Astrocyte (in vitro differentiated cells and primary cell): ENCODE measurements at regions not wholly inside any gene's neighbourhood (a gene's known extent, or its start where the extent isn't known, plus 50 kb on each side); places are given as distances from the start of the nearest gene placed in this dataset.

Experiments
- DNase-seq: peaks from one replicate; pipeline ENCODE4 v3.0.0-alpha.2; 2010; ENCODE audit warnings: low read depth
- FAIRE-seq: peaks from 2 replicates; lab custom pipeline; 2011; peaks lifted over from hg19 to GRCh38; lab: Jason Lieb, UNC
- H2AFZ ChIP-seq: 2 replicates; pipeline ENCODE4 v1.6.0; 2012; ENCODE audit warnings: low read depth, low read length, inconsistent platforms
- H3K27ac ChIP-seq: 2 replicates; pipeline ENCODE4 v1.5.1; 2011; ENCODE audit warnings: low read depth, low read length, inconsistent platforms
- H3K27me3 ChIP-seq: 2 replicates; pipeline ENCODE4 v1.6.0; 2011; ENCODE audit warnings: low read length, inconsistent platforms; ENCODE audit not compliant: insufficient read depth
- H3K36me3 ChIP-seq: 2 replicates; pipeline ENCODE4 v1.5.1; 2011; ENCODE audit warnings: low read length, inconsistent platforms; ENCODE audit not compliant: insufficient read depth
- H3K4me1 ChIP-seq: 2 replicates; pipeline ENCODE4 v1.5.1; 2011; ENCODE audit warnings: low read length, inconsistent platforms; ENCODE audit not compliant: insufficient read depth
- H3K4me2 ChIP-seq: 2 replicates; pipeline ENCODE4 v1.6.0; 2012; ENCODE audit warnings: low read length, inconsistent platforms
- H3K4me3 ChIP-seq: 2 replicates; pipeline ENCODE4 v1.5.1; 2011; ENCODE audit warnings: low read depth, mild to moderate bottlenecking, low read length, inconsistent platforms; ENCODE audit not compliant: insufficient read depth
- H3K79me2 ChIP-seq: 2 replicates; pipeline ENCODE4 v1.6.0; 2012; ENCODE audit warnings: mild to moderate bottlenecking, low read length, inconsistent platforms; ENCODE audit not compliant: insufficient read depth
- H3K9ac ChIP-seq: 2 replicates; pipeline ENCODE4 v1.6.0; 2012; ENCODE audit warnings: mild to moderate bottlenecking, low read length, inconsistent platforms
- H3K9me3 ChIP-seq: 2 replicates; pipeline ENCODE4 v1.5.1; 2012; ENCODE audit warnings: low read depth, mild to moderate bottlenecking, low read length, inconsistent platforms; ENCODE audit not compliant: insufficient read depth
- H4K20me1 ChIP-seq: 2 replicates; pipeline ENCODE4 v1.6.0; 2012; ENCODE audit warnings: low read length, inconsistent platforms; ENCODE audit not compliant: insufficient read depth
- H3K27ac Mint-ChIP-seq: one replicate; pipeline ENCODE4 v1.8.0; 2021; ENCODE audit warnings: mild to moderate bottlenecking, mixed read lengths; ENCODE audit not compliant: unreplicated experiment
- H3K27me3 Mint-ChIP-seq: one replicate; pipeline ENCODE4 v1.8.0; 2021; ENCODE audit warnings: low read depth, mixed read lengths; ENCODE audit not compliant: unreplicated experiment
- H3K36me3 Mint-ChIP-seq: one replicate; pipeline ENCODE4 v1.8.0; 2021; ENCODE audit warnings: low read depth, mixed read lengths; ENCODE audit not compliant: unreplicated experiment
- H3K4me1 Mint-ChIP-seq: one replicate; pipeline ENCODE4 v1.8.0; 2021; ENCODE audit warnings: low read depth, mixed read lengths; ENCODE audit not compliant: unreplicated experiment
- H3K4me3 Mint-ChIP-seq: one replicate; pipeline ENCODE4 v1.8.0; 2021; ENCODE audit warnings: mild to moderate bottlenecking, moderate library complexity, mixed read lengths; ENCODE audit not compliant: unreplicated experiment
- H3K9me3 Mint-ChIP-seq: one replicate; pipeline ENCODE4 v1.8.0; 2021; ENCODE audit warnings: mild to moderate bottlenecking, mixed read lengths; ENCODE audit not compliant: unreplicated experiment
- EZH2 ChIP-seq: IDR thresholded peaks from 2 replicates; pipeline ENCODE4 v1.6.1; 2012; ENCODE audit warnings: mild to moderate bottlenecking, low read length, inconsistent platforms; ENCODE audit not compliant: insufficient read depth
- TF ChIP-seq, protein P1 (sequence below): IDR thresholded peaks from 2 replicates; pipeline ENCODE4 v1.5.1; 2011; ENCODE audit warnings: low read depth, mild to moderate bottlenecking, inconsistent platforms, low read length, moderate library complexity; ENCODE audit not compliant: insufficient read depth

DNA sequence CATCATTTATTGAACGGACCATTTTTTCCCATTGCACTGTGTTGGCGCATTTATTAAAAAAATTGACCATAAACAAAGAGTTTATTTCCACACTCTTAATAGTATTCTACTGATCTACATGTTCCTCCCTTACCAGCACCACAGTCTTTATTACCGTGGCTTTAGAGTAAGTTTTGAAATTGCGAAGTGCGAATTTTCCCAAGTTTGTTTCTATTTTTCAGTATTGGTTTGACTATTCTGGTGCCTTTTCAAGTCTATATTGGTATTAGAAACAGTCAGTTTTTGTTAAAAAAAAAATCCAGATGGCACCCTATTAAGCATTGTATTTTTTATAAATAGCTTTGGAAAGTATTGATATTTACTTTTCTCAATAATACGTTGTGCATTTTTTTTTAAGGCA lies 795.1 kb upstream of the HS6ST1 start:
- Mint-ChIP-seq H3K9me3 (peaks cover 2% of the 10 kb centered on the region), H3K4me1 (peaks cover 10% of the 10 kb centered on the region), H3K4me3 (no peak overlapping the region), H3K27me3 (no peaks in the 10 kb centered on the region), H3K27ac (no peak overlapping the region), H3K36me3 (no peaks in the 10 kb centered on the region)
- H4K20me1 ChIP-seq: no peaks in the 10 kb centered on the region
- no peak overlapping the region for H2AFZ ChIP-seq
- H3K4me2 ChIP-seq: no peak overlapping the region
- FAIRE-seq (no peak), DNase-seq (no peak)
- H3K27ac ChIP-seq: no peak overlapping the region
- H3K27me3 ChIP-seq: no peaks in the 10 kb centered on the region
- TF ChIP-seq, protein P1, sequence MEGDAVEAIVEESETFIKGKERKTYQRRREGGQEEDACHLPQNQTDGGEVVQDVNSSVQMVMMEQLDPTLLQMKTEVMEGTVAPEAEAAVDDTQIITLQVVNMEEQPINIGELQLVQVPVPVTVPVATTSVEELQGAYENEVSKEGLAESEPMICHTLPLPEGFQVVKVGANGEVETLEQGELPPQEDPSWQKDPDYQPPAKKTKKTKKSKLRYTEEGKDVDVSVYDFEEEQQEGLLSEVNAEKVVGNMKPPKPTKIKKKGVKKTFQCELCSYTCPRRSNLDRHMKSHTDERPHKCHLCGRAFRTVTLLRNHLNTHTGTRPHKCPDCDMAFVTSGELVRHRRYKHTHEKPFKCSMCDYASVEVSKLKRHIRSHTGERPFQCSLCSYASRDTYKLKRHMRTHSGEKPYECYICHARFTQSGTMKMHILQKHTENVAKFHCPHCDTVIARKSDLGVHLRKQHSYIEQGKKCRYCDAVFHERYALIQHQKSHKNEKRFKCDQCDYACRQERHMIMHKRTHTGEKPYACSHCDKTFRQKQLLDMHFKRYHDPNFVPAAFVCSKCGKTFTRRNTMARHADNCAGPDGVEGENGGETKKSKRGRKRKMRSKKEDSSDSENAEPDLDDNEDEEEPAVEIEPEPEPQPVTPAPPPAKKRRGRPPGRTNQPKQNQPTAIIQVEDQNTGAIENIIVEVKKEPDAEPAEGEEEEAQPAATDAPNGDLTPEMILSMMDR: no peak
- TF ChIP-seq EZH2: no peak
- no peaks in the 10 kb centered on the region for H3K9me3 ChIP-seq
- H3K79me2 ChIP-seq: no peaks in the 10 kb centered on the region
- H3K4me3 ChIP-seq: no peak overlapping the region
- no peaks in the 10 kb centered on the region for H3K4me1 ChIP-seq
- no peaks in the 10 kb centered on the region for H3K36me3 ChIP-seq
- H3K9ac ChIP-seq: no peak overlapping the region

DNA sequence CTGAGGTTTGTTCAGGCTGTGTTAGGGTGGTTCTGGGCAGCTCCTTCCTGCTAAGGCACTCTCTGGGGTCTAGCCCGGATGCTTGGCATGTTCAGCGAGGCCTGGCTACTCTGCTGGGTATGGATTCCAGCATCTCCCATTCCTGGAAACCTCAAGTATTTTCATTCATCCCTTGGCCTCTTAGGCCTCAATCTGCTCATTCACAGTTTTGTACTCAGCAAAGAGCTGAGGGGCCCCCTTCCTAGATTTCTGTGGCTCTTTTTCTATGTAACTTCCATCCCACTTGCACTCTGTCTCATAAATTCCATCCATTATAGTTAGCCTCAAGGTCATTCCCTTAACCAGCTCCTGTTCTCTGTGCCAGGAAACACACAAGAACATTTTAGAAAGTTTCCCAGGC lies 798.8 kb upstream of the HS6ST1 start:
- Histone ChIP-seq H2AFZ (no peak overlapping the region), H3K4me1 (no peaks in the 10 kb centered on the region), H3K4me3 (no peak overlapping the region), H3K9me3 (no peaks in the 10 kb centered on the region), H3K4me2 (no peak overlapping the region), H3K9ac (no peak overlapping the region), H4K20me1 (no peaks in the 10 kb centered on the region), H3K79me2 (no peaks in the 10 kb centered on the region), H3K27me3 (no peaks in the 10 kb centered on the region), H3K27ac (no peak overlapping the region), H3K36me3 (no peaks in the 10 kb centered on the region)
- FAIRE-seq: no peak
- H3K27ac Mint-ChIP-seq: peak overlapping the region; percentile 22
- H3K9me3 Mint-ChIP-seq: peaks cover 2% of the 10 kb centered on the region
- no peak overlapping the region for H3K4me3 Mint-ChIP-seq
- no peaks in the 10 kb centered on the region for H3K27me3 Mint-ChIP-seq
- DNase-seq: peak; percentile 15
- H3K36me3 Mint-ChIP-seq: no peaks in the 10 kb centered on the region
- TF ChIP-seq, protein P1: no peak
- no peak for TF ChIP-seq EZH2
- H3K4me1 Mint-ChIP-seq: peaks cover 10% of the 10 kb centered on the region

GRCh38 chr2:129118296-129118695 lies 799.6 kb upstream of the HS6ST1 start:
- Mint-ChIP-seq H3K4me3 (no peak overlapping the region), H3K27me3 (no peaks in the 10 kb centered on the region), H3K4me1 (peaks cover 10% of the 10 kb centered on the region), H3K36me3 (no peaks in the 10 kb centered on the region), H3K27ac (peak overlapping the region; percentile 22), H3K9me3 (peaks cover 2% of the 10 kb centered on the region)
- no peaks in the 10 kb centered on the region for H3K9me3 ChIP-seq
- no peaks in the 10 kb centered on the region for H3K36me3 ChIP-seq
- H3K4me3 ChIP-seq: no peak overlapping the region
- no peak overlapping the region for H2AFZ ChIP-seq
- H3K4me2 ChIP-seq: no peak overlapping the region
- no peaks in the 10 kb centered on the region for H3K27me3 ChIP-seq
- no peaks in the 10 kb centered on the region for H3K79me2 ChIP-seq
- DNase-seq: no peak
- no peak overlapping the region for H3K9ac ChIP-seq
- H4K20me1 ChIP-seq: no peaks in the 10 kb centered on the region
- FAIRE-seq: no peak
- no peak overlapping the region for H3K27ac ChIP-seq
- TF ChIP-seq, protein P1: no peak
- TF ChIP-seq EZH2: no peak
- H3K4me1 ChIP-seq: no peaks in the 10 kb centered on the region
